GM23338 (cell line): ENCODE measurements at regions not wholly inside any gene's neighbourhood (a gene's known extent, or its start where the extent isn't known, plus 50 kb on each side); places are given as distances from the start of the nearest gene placed in this dataset.
A peak's percentile ranks its signal among the peaks of the same experiment; 100 is the strongest.

Experiments
- EZH2 ChIP-seq: fragments of 200-600 bp; sonication (generic); IDR thresholded peaks from one replicate; pipeline ENCODE4 v1.8.0; 2017; ENCODE audit warnings: antibody characterized with exemption, mild to moderate bottlenecking, low read depth; ENCODE audit not compliant: unreplicated experiment
- EZH2phosphoT487 ChIP-seq: fragments of 200-600 bp; sonication (generic); IDR thresholded peaks from one replicate; pipeline ENCODE4 v1.8.1; 2018; ENCODE audit warnings: antibody characterized with exemption; ENCODE audit not compliant: unreplicated experiment
- POLR2AphosphoS5 ChIP-seq: IDR thresholded peaks from 2 replicates; pipeline ENCODE4 v1.6.1; 2016; ENCODE audit warnings: antibody characterized with exemption, low read depth
- TF ChIP-seq, protein P1 (sequence below), 2 experiments: fragments of 200-600 bp in 1 of 2; sonication (generic) in 1 of 2; conservative IDR thresholded peaks; 2 replicates each; pipeline versions ENCODE4 v1.5.1 to v1.6.1; 2016 to 2017; ENCODE audit warnings: antibody characterized with exemption in 2 of 2, low read depth in 2 of 2, mild to moderate bottlenecking in 2 of 2, moderate library complexity in 1 of 2
- TF ChIP-seq, protein P2 (sequence below): fragments of 250-450 bp; sonication (Bioruptor Pico); IDR thresholded peaks from 2 replicates; pipeline ENCODE4 v1.5.0; 2020; ENCODE audit warnings: mild to moderate bottlenecking, moderate library complexity

DNA sequence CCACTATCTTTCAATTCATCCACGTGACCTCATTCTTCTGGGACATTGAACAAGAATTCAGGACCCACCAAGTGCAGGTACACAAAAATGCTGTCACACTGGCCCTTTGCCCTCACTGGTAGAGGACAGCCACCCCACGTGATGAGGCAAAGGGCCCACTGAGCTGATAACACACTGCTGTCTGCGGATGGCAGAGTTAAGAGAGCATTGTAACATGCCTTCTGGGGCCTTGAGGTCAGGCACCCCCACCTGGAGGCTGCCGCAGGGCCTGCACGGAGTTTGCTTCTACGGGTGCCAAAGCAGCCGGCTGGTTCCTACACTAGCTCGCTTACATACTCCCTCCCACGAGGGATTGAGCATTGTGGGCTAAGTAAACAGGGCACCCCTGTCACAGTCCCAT lies 101.0 kb downstream of the LRIG3 start:
- TF ChIP-seq, protein P1, sequence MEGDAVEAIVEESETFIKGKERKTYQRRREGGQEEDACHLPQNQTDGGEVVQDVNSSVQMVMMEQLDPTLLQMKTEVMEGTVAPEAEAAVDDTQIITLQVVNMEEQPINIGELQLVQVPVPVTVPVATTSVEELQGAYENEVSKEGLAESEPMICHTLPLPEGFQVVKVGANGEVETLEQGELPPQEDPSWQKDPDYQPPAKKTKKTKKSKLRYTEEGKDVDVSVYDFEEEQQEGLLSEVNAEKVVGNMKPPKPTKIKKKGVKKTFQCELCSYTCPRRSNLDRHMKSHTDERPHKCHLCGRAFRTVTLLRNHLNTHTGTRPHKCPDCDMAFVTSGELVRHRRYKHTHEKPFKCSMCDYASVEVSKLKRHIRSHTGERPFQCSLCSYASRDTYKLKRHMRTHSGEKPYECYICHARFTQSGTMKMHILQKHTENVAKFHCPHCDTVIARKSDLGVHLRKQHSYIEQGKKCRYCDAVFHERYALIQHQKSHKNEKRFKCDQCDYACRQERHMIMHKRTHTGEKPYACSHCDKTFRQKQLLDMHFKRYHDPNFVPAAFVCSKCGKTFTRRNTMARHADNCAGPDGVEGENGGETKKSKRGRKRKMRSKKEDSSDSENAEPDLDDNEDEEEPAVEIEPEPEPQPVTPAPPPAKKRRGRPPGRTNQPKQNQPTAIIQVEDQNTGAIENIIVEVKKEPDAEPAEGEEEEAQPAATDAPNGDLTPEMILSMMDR (conservative IDR thresholded peaks at IDR 0.05; ENCODE audit: low read depth in 2 of 2): peak; percentile 41 to 57; a peak in 3 of 4 replicates
- TF ChIP-seq EZH2: no peak
- no peak for TF ChIP-seq POLR2AphosphoS5
- TF ChIP-seq, protein P2, sequence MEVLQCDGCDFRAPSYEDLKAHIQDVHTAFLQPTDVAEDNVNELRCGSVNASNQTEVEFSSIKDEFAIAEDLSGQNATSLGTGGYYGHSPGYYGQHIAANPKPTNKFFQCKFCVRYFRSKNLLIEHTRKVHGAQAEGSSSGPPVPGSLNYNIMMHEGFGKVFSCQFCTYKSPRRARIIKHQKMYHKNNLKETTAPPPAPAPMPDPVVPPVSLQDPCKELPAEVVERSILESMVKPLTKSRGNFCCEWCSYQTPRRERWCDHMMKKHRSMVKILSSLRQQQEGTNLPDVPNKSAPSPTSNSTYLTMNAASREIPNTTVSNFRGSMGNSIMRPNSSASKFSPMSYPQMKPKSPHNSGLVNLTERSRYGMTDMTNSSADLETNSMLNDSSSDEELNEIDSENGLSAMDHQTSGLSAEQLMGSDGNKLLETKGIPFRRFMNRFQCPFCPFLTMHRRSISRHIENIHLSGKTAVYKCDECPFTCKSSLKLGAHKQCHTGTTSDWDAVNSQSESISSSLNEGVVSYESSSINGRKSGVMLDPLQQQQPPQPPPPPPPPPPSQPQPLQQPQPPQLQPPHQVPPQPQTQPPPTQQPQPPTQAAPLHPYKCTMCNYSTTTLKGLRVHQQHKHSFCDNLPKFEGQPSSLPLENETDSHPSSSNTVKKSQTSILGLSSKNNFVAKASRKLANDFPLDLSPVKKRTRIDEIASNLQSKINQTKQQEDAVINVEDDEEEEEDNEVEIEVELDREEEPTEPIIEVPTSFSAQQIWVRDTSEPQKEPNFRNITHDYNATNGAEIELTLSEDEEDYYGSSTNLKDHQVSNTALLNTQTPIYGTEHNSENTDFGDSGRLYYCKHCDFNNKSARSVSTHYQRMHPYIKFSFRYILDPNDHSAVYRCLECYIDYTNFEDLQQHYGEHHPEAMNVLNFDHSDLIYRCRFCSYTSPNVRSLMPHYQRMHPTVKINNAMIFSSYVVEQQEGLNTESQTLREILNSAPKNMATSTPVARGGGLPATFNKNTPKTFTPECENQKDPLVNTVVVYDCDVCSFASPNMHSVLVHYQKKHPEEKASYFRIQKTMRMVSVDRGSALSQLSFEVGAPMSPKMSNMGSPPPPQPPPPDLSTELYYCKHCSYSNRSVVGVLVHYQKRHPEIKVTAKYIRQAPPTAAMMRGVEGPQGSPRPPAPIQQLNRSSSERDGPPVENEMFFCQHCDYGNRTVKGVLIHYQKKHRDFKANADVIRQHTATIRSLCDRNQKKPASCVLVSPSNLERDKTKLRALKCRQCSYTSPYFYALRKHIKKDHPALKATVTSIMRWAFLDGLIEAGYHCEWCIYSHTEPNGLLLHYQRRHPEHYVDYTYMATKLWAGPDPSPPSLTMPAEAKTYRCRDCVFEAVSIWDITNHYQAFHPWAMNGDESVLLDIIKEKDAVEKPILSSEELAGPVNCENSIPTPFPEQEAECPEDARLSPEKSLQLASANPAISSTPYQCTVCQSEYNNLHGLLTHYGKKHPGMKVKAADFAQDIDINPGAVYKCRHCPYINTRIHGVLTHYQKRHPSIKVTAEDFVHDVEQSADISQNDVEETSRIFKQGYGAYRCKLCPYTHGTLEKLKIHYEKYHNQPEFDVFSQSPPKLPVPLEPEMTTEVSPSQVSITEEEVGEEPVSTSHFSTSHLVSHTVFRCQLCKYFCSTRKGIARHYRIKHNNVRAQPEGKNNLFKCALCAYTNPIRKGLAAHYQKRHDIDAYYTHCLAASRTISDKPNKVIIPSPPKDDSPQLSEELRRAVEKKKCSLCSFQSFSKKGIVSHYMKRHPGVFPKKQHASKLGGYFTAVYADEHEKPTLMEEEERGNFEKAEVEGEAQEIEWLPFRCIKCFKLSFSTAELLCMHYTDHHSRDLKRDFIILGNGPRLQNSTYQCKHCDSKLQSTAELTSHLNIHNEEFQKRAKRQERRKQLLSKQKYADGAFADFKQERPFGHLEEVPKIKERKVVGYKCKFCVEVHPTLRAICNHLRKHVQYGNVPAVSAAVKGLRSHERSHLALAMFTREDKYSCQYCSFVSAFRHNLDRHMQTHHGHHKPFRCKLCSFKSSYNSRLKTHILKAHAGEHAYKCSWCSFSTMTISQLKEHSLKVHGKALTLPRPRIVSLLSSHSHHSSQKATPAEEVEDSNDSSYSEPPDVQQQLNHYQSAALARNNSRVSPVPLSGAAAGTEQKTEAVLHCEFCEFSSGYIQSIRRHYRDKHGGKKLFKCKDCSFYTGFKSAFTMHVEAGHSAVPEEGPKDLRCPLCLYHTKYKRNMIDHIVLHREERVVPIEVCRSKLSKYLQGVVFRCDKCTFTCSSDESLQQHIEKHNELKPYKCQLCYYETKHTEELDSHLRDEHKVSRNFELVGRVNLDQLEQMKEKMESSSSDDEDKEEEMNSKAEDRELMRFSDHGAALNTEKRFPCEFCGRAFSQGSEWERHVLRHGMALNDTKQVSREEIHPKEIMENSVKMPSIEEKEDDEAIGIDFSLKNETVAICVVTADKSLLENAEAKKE (CRISPR knock-in tag): no peak
- no peak for TF ChIP-seq EZH2phosphoT487
